SK-N-SH treated with all-trans-retinoic acid at 6 μM for 48 hours (cell line): ENCODE measurements at regions not wholly inside any gene's neighbourhood (a gene's known extent, or its start where the extent isn't known, plus 50 kb on each side); places are given as distances from the start of the nearest gene placed in this dataset.

Experiments used
- ATAC-seq: fragments of 200-7000 bp; cut with Tn5 transposase; 3 replicates; pipeline ENCODE4 v1.9.1; 2020; ENCODE audit warnings: mild to moderate bottlenecking, moderate library complexity
- BACH2 ChIP-seq: fragments of 250-450 bp; sonication (Bioruptor Pico); IDR thresholded peaks from 2 replicates; pipeline ENCODE4 v1.9.0; 2021; ENCODE audit warnings: mild to moderate bottlenecking, borderline replicate concordance
- CSDC2 ChIP-seq: fragments of 250-450 bp; sonication (Bioruptor Pico); IDR thresholded peaks from 2 replicates; pipeline ENCODE4 v1.5.0; 2020; ENCODE audit warnings: mild to moderate bottlenecking, moderate library complexity
- ESRRG ChIP-seq: fragments of 250-450 bp; sonication (Bioruptor Pico); IDR thresholded peaks from 2 replicates; pipeline ENCODE4 v1.6.1; 2021; ENCODE audit warnings: mild to moderate bottlenecking
- ISL1 ChIP-seq: fragments of 250-450 bp; sonication (Bioruptor Pico); IDR thresholded peaks from 2 replicates; pipeline ENCODE4 v2.1.2; 2022; ENCODE audit warnings: mild to moderate bottlenecking, moderate library complexity
- PATZ1 ChIP-seq: fragments of 250-450 bp; sonication (Bioruptor Pico); IDR thresholded peaks from 2 replicates; pipeline ENCODE4 v1.8.0; 2020; ENCODE audit warnings: mild to moderate bottlenecking, moderate library complexity, borderline replicate concordance
- POU6F1 ChIP-seq: fragments of 250-450 bp; sonication (Bioruptor Pico); IDR thresholded peaks from 2 replicates; pipeline ENCODE4 v1.8.0; 2021; ENCODE audit warnings: low read depth, mild to moderate bottlenecking, moderate library complexity, borderline replicate concordance
- RARB ChIP-seq: fragments of 250-450 bp; sonication (Bioruptor Pico); IDR thresholded peaks from 2 replicates; pipeline ENCODE4 v1.8.0; 2021; ENCODE audit warnings: mild to moderate bottlenecking, moderate library complexity
- SNAI2 ChIP-seq: fragments of 250-450 bp; sonication (Bioruptor Pico); IDR thresholded peaks from 2 replicates; pipeline ENCODE4 v1.5.0; 2020; ENCODE audit warnings: mild to moderate bottlenecking, moderate library complexity
- TCF4 ChIP-seq: fragments of 250-450 bp; sonication (Bioruptor Pico); IDR thresholded peaks from 2 replicates; pipeline ENCODE4 v1.8.0; 2021; ENCODE audit warnings: mild to moderate bottlenecking, moderate library complexity, borderline replicate concordance
- TOX ChIP-seq: fragments of 250-450 bp; sonication (Bioruptor Pico); IDR thresholded peaks from 2 replicates; pipeline ENCODE4 v1.8.0; 2021; ENCODE audit warnings: mild to moderate bottlenecking, moderate library complexity, borderline replicate concordance
- TSHZ2 ChIP-seq: fragments of 250-450 bp; sonication (Bioruptor Pico); IDR thresholded peaks from 2 replicates; pipeline ENCODE4 v1.5.0; 2020; ENCODE audit warnings: mild to moderate bottlenecking, moderate library complexity
- ZC3H10 ChIP-seq: fragments of 250-450 bp; sonication (Bioruptor Pico); IDR thresholded peaks from 2 replicates; pipeline ENCODE4 v1.5.1; 2021; ENCODE audit warnings: mild to moderate bottlenecking, moderate library complexity
- ZFP3 ChIP-seq: fragments of 250-450 bp; sonication (Bioruptor Pico); IDR thresholded peaks from 2 replicates; pipeline ENCODE4 v1.5.0; 2020; ENCODE audit warnings: mild to moderate bottlenecking, moderate library complexity
- ZFP30 ChIP-seq: fragments of 450-650 bp; formaldehyde crosslinking; IDR thresholded peaks from 2 replicates; pipeline ENCODE4 v1.5.0; 2022; ENCODE audit warnings: mild to moderate bottlenecking, moderate library complexity
- ZNF565 ChIP-seq: fragments of 450-650 bp; formaldehyde crosslinking; conservative IDR thresholded peaks from 2 replicates; pipeline ENCODE4 v1.5.0; 2020; ENCODE audit warnings: low read depth, mild to moderate bottlenecking, moderate library complexity
- ZNF70 ChIP-seq: fragments of 450-650 bp; formaldehyde crosslinking; IDR thresholded peaks from 2 replicates; pipeline ENCODE4 v1.5.0; 2020; ENCODE audit warnings: mild to moderate bottlenecking, moderate library complexity
- ZNF8 ChIP-seq: fragments of 450-650 bp; formaldehyde crosslinking; IDR thresholded peaks from 2 replicates; pipeline ENCODE4 v1.5.0; 2020; ENCODE audit warnings: mild to moderate bottlenecking, moderate library complexity
- TF ChIP-seq, protein P1 (sequence below): fragments of 250-450 bp; sonication (Bioruptor Pico); IDR thresholded peaks from 2 replicates; pipeline ENCODE4 v1.5.1; 2020; ENCODE audit warnings: low read depth, mild to moderate bottlenecking, moderate library complexity

GRCh38 chr4:155488691-155489090 lies 111.9 kb upstream of the MAP9 start (continued):
- TF ChIP-seq, protein P1, sequence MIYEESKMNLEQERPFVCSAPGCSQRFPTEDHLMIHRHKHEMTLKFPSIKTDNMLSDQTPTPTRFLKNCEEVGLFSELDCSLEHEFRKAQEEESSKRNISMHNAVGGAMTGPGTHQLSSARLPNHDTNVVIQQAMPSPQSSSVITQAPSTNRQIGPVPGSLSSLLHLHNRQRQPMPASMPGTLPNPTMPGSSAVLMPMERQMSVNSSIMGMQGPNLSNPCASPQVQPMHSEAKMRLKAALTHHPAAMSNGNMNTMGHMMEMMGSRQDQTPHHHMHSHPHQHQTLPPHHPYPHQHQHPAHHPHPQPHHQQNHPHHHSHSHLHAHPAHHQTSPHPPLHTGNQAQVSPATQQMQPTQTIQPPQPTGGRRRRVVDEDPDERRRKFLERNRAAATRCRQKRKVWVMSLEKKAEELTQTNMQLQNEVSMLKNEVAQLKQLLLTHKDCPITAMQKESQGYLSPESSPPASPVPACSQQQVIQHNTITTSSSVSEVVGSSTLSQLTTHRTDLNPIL (CRISPR knock-in tag), result no peak
- TF ChIP-seq ZNF565 (no peak), ESRRG (CRISPR knock-in tag) (no peak), ZFP30 (CRISPR knock-in tag) (no peak)
- TF ChIP-seq, all 23 proteins: peak for 0

DNA sequence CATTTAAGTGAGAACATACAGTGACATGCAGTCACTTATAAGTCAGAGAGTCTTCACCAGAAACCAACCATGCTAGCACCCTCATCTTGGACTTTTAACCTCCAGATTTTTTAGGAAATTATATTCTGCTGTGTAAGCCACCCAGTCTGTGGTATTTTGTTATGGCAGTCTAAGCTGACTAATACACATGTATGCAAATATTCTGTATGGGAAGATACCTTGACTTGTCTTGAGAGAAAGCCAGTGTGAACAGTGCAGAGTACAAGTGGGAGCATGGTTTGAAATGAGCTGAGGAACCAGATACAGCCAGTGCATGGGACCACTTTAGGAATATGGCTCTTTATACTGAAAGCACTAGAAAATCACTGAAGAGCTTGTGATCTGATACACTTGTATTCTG lies 110.4 kb upstream of the MAP9 start:
- no peak for ATAC-seq
- TF ChIP-seq CSDC2 (CRISPR knock-in tag), result no peak
- no peak for TF ChIP-seq ZNF8
- no peak for TF ChIP-seq ZFP30 (CRISPR knock-in tag)
- no peak for TF ChIP-seq TSHZ2
- TF ChIP-seq POU6F1 (CRISPR knock-in tag), result no peak
- no peak for TF ChIP-seq ZFP3 (CRISPR knock-in tag)
- no peak for TF ChIP-seq TOX (CRISPR knock-in tag)
- no peak for TF ChIP-seq ISL1 (CRISPR knock-in tag)
- TF ChIP-seq RARB (CRISPR knock-in tag), result no peak
- TF ChIP-seq SNAI2, result no peak
- TF ChIP-seq ZC3H10, result no peak
- TF ChIP-seq, all 23 proteins: peak for 0

DNA sequence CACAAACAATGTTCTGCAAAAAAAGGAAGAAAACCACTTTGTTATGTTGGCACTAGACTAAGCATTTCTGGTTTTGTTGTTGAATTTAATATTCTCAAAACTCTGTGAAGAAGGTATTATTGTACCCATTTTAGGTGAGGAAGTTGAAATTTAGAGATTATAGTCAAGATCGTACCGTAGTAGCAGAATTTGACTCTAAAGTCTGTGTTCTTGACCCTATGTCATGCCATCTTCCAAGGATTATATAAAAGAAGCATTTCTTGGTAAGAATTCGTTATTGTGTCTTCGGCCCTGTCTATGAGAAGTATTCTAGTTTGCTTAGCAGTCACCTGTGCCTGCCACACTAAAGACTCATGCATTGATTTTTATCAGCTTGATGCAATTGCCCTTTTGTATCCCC lies 104.4 kb upstream of the MAP9 start:
- no peak for TF ChIP-seq BACH2 (CRISPR knock-in tag)
- TF ChIP-seq ISL1 (CRISPR knock-in tag), result no peak
- TF ChIP-seq POU6F1 (CRISPR knock-in tag), result no peak
- TF ChIP-seq ZNF8, result no peak
- TF ChIP-seq SNAI2, result no peak
- TF ChIP-seq PATZ1 (CRISPR knock-in tag), result no peak
- no peak for TF ChIP-seq TCF4 (CRISPR knock-in tag)
- no peak for TF ChIP-seq TSHZ2
- TF ChIP-seq ZNF70, result no peak
- no peak for TF ChIP-seq ZNF565
- no peak for TF ChIP-seq ZFP3 (CRISPR knock-in tag)
- TF ChIP-seq, all 23 proteins: peak for 0

More for the DNA sequence above, 104.4 kb upstream of the MAP9 start:
- ATAC-seq, result no peak
